SU-DHL-6 (cell line): ENCODE measurements at regions not wholly inside any gene's neighbourhood (a gene's known extent, or its start where the extent isn't known, plus 50 kb on each side); places are given as distances from the start of the nearest gene placed in this dataset.
"Not testable (repeated sequence)": the region's sequence is repeated elsewhere in the genome, so short reads cannot be mapped to it uniquely, and the experiment has no call there.

ENCODE experiments used
- CTCF ChIP-seq: fragments of 200-600 bp; sonication (generic); IDR thresholded peaks from one replicate; pipeline ENCODE4 v1.5.1; 2017; ENCODE audit warnings: antibody characterized with exemption, mild to moderate bottlenecking, low read length, moderate library complexity; ENCODE audit not compliant: insufficient read depth, poor library complexity, severe bottlenecking
- EZH2phosphoT487 ChIP-seq: fragments of 200-600 bp; sonication (generic), shearing (Covaris generic); conservative IDR thresholded peaks from 2 replicates; pipeline ENCODE4 v1.6.1; 2018; ENCODE audit warnings: mild to moderate bottlenecking, antibody characterized with exemption, low read length, moderate library complexity, mixed read lengths

DNA sequence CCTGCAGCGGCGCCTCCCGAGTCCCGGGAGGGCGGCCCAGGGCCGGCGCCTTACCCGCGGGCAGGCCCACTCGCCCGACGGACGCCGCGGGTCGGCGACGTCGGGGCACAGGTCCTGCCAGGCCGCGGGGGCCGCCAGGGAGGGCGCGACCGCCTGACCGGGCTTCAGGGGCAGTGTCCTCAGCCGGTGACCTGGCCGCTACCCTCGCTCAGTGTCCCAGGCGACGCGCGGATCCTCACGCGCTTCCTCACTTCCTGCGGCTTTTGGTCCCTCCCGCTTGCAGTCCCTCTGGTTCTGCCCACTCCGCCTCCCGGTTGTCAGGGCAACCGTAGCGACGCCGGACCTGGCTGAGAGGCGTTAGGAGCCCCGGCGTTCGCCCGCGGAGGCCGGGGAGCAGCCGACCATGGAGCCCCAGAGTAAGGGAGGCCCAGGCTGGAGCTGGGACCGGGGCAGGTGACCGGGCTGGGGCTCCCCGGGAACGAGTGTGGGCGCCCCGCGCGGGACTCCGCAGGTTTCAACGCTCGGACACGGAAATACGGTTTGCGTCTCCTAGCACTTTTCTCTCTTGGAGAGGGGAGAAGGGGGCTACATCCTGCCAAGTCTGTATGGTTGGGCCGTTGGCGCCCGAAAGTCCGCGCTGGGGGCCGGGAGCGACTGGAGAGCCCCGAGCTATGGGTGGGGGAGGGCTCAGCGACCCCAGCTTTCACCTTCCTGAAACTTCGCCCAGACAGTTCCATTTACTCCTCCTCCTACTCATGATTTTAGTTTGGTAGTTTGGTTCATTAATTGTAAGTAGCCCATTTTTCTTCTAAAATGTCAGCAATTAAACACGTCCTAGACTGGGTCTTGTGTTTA lies 4786.0 kb upstream of the OR11H1 start:
- TF ChIP-seq CTCF, EZH2phosphoT487: not testable (repeated sequence)
